MM.1S (cell line): ENCODE measurements at regions not wholly inside any gene's neighbourhood (a gene's known extent, or its start where the extent isn't known, plus 50 kb on each side); places are given as distances from the start of the nearest gene placed in this dataset.

Experiments used
- CTCF ChIP-seq: fragments of 300-600 bp; sonication (generic); IDR thresholded peaks from 2 replicates; pipeline ENCODE4 v1.5.1; 2016; ENCODE audit warnings: antibody characterized with exemption, low read length, mixed read lengths
- EZH2 ChIP-seq: fragments of 300-600 bp; sonication (generic); optimal IDR thresholded peaks from 2 replicates; pipeline ENCODE3; 2017; ENCODE audit warnings: low read depth, mild to moderate bottlenecking, antibody characterized with exemption, low read length, mixed read lengths
- EZH2phosphoT487 ChIP-seq: fragments of 300-600 bp; sonication (generic); IDR thresholded peaks from 2 replicates; pipeline ENCODE4 v1.6.1; 2018; ENCODE audit warnings: antibody characterized with exemption, low read length

GRCh38 chr19:28987177-28987576 is 225.8 kb downstream of the UQCRFS1 start:
- no peak for TF ChIP-seq CTCF
- TF ChIP-seq EZH2phosphoT487: no peak
- TF ChIP-seq EZH2: no peak
